ENCODE measurements at regions not wholly inside any gene's neighbourhood (a gene's known extent, or its start where the extent isn't known, plus 50 kb on each side); places are given as distances from the start of the nearest gene placed in this dataset.

DNA sequence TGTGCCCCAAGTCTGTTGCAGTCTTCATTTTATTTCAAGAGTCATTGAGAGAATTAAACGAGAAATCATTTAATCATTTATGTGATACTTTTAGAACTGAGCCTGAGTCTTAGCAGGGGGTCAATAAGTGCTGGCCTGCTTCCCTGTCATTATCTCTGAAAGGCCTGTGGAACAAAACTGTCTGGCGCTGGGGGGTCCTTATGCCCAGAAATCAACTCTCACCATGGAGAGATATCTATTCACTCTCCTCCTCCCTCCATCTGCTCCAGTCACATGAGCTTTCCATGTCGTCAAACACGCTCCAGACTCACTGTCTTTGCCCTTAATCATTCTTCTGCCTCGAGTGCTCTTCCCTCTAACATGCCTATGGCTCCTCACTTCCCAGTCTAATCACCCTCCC, 136.8 kb downstream of the ESM1 start:
- Mint-ChIP-seq H3K9me3 (no peaks in the 10 kb centered on the region), H3K4me3 (no peak overlapping the region), H3K27me3 (peaks cover 11% of the 10 kb centered on the region), H3K36me3 (no peaks in the 10 kb centered on the region), H3K4me1 (peaks cover 2 to 6% (median 5%) of the 10 kb centered on the region in 3 donors), H3K27ac (no peak overlapping the region)

- no peak overlapping the region for H3K4me3 Mint-ChIP-seq
- peaks cover 8% of the 10 kb centered on the region for H3K27me3 Mint-ChIP-seq
- peaks cover 3% of the 10 kb centered on the region for H3K36me3 Mint-ChIP-seq
- H3K27ac Mint-ChIP-seq, result no peak overlapping the region
- H3K4me1 Mint-ChIP-seq, result peaks cover 2 to 6% (median 5%) of the 10 kb centered on the region in 3 donors
- no peaks in the 10 kb centered on the region for H3K9me3 Mint-ChIP-seq
Measured at GRCh38 chr5:54845567-54845941, 139.8 kb downstream of the ESM1 start.

- Mint-ChIP-seq H3K27ac (peak overlapping the region in 1 of 3 donors; percentile 40), H3K4me3 (peak overlapping the region; percentile 21 to 92 (median 62)), H3K4me1 (peaks cover 2 to 6% (median 5%) of the 10 kb centered on the region in 3 donors), H3K36me3 (peaks cover 3% of the 10 kb centered on the region), H3K27me3 (peaks cover 8% of the 10 kb centered on the region), H3K9me3 (no peaks in the 10 kb centered on the region)
Measured at GRCh38 chr5:54844905-54845566, 140.4 kb downstream of the ESM1 start.

- peaks cover 4% of the 10 kb centered on the region for H3K27me3 Mint-ChIP-seq
- peaks cover 3% of the 10 kb centered on the region for H3K36me3 Mint-ChIP-seq
- peaks cover 2 to 6% (median 5%) of the 10 kb centered on the region in 3 donors for H3K4me1 Mint-ChIP-seq
- H3K27ac Mint-ChIP-seq, result no peak overlapping the region
- H3K4me3 Mint-ChIP-seq, result peak overlapping the region in 1 of 4 donors; percentile 69
- H3K9me3 Mint-ChIP-seq, result no peaks in the 10 kb centered on the region
Measured at GRCh38 chr5:54844266-54844665, 141.1 kb downstream of the ESM1 start.

- peaks cover 3% of the 10 kb centered on the region for H3K36me3 Mint-ChIP-seq
- H3K9me3 Mint-ChIP-seq, result no peaks in the 10 kb centered on the region
- peaks cover 1% of the 10 kb centered on the region for H3K27me3 Mint-ChIP-seq
- H3K4me3 Mint-ChIP-seq, result no peak overlapping the region
- no peak overlapping the region for H3K27ac Mint-ChIP-seq
- H3K4me1 Mint-ChIP-seq, result peaks cover 2 to 6% (median 5%) of the 10 kb centered on the region in 3 donors
Measured at GRCh38 chr5:54841481-54841880, 143.9 kb downstream of the ESM1 start.

- Mint-ChIP-seq H3K9me3 (no peaks in the 10 kb centered on the region), H3K27ac (no peak overlapping the region), H3K4me1 (peaks cover 0 to 5% (median 3%) of the 10 kb centered on the region in 3 donors), H3K36me3 (peaks cover 3% of the 10 kb centered on the region), H3K27me3 (peaks cover 2% of the 10 kb centered on the region), H3K4me3 (no peak overlapping the region)
Measured at GRCh38 chr5:54838843-54839242, 146.6 kb downstream of the ESM1 start.

DNA sequence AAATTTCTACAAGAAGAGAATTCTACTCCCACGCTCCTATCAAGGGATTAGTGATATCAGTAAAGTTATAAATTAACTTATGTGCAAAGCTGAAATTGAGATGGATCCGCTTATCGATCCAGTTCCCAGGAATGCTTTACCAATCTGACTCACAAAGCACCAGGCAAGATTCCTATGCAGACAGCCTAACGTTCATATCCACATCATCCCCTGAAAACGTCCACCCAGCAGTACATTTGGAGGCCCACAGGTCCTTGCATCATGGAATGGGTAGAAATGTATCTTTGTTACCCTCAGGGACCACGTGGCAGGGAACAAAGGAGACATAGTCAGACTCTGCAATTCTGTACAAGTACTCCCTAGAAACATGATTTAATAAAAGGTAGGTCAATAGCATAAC, 147.4 kb downstream of the ESM1 start:
- H3K9me3 Mint-ChIP-seq, result no peaks in the 10 kb centered on the region
- H3K27ac Mint-ChIP-seq, result no peak overlapping the region
- H3K27me3 Mint-ChIP-seq, result peaks cover 2% of the 10 kb centered on the region
- H3K4me1 Mint-ChIP-seq, result peaks cover 6 to 10% (median 8%) of the 10 kb centered on the region in 3 donors
- no peak overlapping the region for H3K4me3 Mint-ChIP-seq
- H3K36me3 Mint-ChIP-seq, result peaks cover 3% of the 10 kb centered on the region

DNA sequence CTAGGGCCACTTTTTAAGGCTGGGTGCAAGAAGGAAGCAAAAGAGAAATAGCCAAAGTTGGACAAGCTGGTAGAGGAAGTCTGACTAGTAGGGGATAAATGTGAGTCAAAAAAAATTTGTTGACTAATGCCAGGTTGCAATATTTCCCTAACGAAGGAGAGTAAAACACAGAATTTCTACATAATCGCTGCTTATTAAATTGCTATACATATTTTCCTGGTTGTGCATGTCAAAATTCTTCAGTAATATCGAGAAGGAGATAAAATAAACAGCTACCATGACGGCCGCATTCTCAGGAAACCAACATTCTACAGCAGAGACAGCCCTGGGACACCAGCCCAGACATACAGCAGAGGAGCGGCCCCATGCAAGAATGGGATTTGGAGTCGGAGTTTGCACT, 148.3 kb downstream of the ESM1 start:
- no peaks in the 10 kb centered on the region for H3K36me3 Mint-ChIP-seq
- H3K27ac Mint-ChIP-seq, result no peak overlapping the region
- no peaks in the 10 kb centered on the region for H3K9me3 Mint-ChIP-seq
- H3K4me1 Mint-ChIP-seq, result peaks cover 10 to 13% (median 11%) of the 10 kb centered on the region in 3 donors
- H3K4me3 Mint-ChIP-seq, result no peak overlapping the region
- peaks cover 1% of the 10 kb centered on the region for H3K27me3 Mint-ChIP-seq

- Mint-ChIP-seq H3K4me1 (peaks cover 10 to 13% (median 11%) of the 10 kb centered on the region in 3 donors), H3K27ac (no peak overlapping the region), H3K36me3 (no peaks in the 10 kb centered on the region), H3K9me3 (no peaks in the 10 kb centered on the region), H3K27me3 (peaks cover 1% of the 10 kb centered on the region), H3K4me3 (no peak overlapping the region)
Measured at GRCh38 chr5:54835647-54836046, 149.7 kb downstream of the ESM1 start.

GRCh38 chr5:54834121-54834842, 151.1 kb downstream of the ESM1 start:
- Mint-ChIP-seq H3K4me1 (peaks cover 10 to 13% (median 12%) of the 10 kb centered on the region in 3 donors), H3K9me3 (no peaks in the 10 kb centered on the region), H3K36me3 (no peaks in the 10 kb centered on the region), H3K4me3 (no peak overlapping the region), H3K27me3 (peaks cover 5% of the 10 kb centered on the region), H3K27ac (no peak overlapping the region)

- peak overlapping the region in 1 of 3 donors; percentile 54 for H3K27ac Mint-ChIP-seq
- no peaks in the 10 kb centered on the region for H3K9me3 Mint-ChIP-seq
- H3K4me1 Mint-ChIP-seq, result peaks cover 10 to 18% (median 13%) of the 10 kb centered on the region in 3 donors
- peaks cover 9% of the 10 kb centered on the region for H3K27me3 Mint-ChIP-seq
- H3K4me3 Mint-ChIP-seq, result peak overlapping the region in 1 of 4 donors; percentile 9
- no peaks in the 10 kb centered on the region for H3K36me3 Mint-ChIP-seq
Measured at GRCh38 chr5:54833590-54833989, 151.8 kb downstream of the ESM1 start.

GRCh38 chr5:54832858-54833257, 152.5 kb downstream of the ESM1 start:
- Mint-ChIP-seq H3K9me3 (no peaks in the 10 kb centered on the region), H3K4me3 (peak overlapping the region in 2 of 4 donors; percentile 28 to 43), H3K4me1 (peaks cover 10 to 18% (median 13%) of the 10 kb centered on the region in 3 donors), H3K36me3 (no peaks in the 10 kb centered on the region), H3K27ac (peak overlapping the region in 1 of 3 donors; percentile 16), H3K27me3 (peaks cover 10% of the 10 kb centered on the region)

DNA sequence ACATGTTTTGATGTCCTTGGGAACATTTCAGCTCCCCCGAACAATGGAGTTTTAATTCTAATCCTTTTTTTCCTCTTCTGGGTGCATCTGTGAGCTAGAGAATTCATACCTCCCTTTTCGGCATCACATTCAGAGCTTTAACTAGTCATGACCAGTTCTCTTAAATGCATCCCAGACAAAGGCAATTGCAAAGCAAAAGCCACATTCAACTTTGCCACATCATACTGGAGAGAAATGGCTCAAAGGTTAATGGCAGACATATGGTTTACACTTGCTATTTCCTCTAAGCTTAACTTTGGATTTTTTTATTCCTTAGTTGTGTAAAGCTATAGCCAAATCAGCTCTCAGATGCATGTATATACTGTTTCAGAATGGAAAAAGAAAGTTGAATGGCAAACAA, 153.3 kb downstream of the ESM1 start:
- Mint-ChIP-seq H3K27me3 (peaks cover 10% of the 10 kb centered on the region), H3K4me1 (peaks cover 10 to 18% (median 13%) of the 10 kb centered on the region in 3 donors), H3K36me3 (no peaks in the 10 kb centered on the region), H3K9me3 (peaks cover 0 to 2% (median 0%) of the 10 kb centered on the region in 3 donors), H3K4me3 (no peak overlapping the region), H3K27ac (no peak overlapping the region)

DNA sequence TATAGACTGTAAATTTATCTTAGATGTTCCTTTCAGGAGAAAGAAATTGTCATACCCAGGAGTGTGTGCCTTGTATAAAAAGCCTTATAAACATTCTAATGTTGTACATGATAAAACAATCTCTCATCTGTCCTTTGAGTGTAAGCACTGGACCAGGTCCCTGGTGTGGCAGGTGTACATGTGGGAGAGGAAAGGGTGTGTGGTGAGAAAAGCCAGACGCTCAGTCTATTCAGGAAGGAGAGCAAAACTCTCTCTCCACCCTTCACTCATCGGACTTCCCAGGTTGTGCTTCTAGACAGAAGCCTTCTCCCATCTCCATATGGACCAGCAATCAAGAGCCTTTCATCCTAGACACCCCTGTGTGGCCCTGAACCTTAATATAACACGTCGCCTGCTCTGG, 154.2 kb downstream of the ESM1 start:
- Mint-ChIP-seq H3K27me3 (peaks cover 10% of the 10 kb centered on the region), H3K4me1 (peaks cover 10 to 18% (median 13%) of the 10 kb centered on the region in 3 donors), H3K4me3 (no peak overlapping the region), H3K27ac (no peak overlapping the region), H3K36me3 (no peaks in the 10 kb centered on the region), H3K9me3 (peaks cover 0 to 4% (median 0%) of the 10 kb centered on the region in 3 donors)

DNA sequence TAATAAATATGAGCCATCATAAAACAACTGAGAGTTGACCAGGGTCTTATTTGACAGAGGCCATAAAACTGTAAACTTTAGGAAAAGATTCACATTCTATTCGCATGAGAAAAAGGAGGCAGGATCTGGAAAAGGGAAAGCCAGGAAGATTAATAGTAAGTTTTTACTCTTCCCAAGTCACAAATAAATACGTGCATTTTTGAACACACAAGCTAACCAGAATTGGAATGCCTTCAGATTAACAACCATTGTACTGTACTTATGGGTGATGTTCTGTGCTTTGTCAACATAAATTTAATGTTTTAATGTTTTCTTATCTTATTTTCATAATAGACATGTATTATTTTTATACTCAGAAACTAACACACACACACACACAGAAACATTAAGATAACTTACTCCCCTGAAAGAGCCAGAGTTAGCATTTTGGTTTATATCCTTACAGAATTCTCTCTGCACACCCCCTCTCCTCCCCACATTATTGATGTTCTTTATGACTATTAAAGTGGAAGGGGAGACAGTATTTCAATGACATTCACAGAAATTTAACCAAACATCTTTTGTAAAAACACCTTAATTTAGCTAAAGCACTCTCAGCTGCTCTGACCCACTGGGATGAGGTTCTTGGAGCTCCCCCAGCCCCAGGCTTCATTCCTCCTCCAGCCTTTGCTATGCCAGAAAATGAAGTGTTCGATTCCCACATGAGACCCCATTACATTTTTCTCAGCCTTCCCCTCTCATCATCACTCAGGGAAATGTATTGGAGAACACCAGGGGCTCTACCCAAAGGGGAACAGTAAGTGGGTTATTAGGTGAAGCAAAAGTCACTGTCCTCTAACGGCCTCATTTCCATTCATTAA, 155.5 kb downstream of the ESM1 start:
- Mint-ChIP-seq H3K36me3 (no peaks in the 10 kb centered on the region), H3K4me1 (peaks cover 10 to 18% (median 13%) of the 10 kb centered on the region in 3 donors), H3K27me3 (peaks cover 9% of the 10 kb centered on the region), H3K27ac (no peak overlapping the region), H3K4me3 (no peak overlapping the region), H3K9me3 (peaks cover 0 to 4% (median 0%) of the 10 kb centered on the region in 3 donors)

Data from IgD-negative memory B cell (primary cell).